GM12878 (cell line): ENCODE measurements at regions not wholly inside any gene's neighbourhood (a gene's known extent, or its start where the extent isn't known, plus 50 kb on each side); places are given as distances from the start of the nearest gene placed in this dataset.

Source experiments
- ATAC-seq: fragments of 200-7000 bp; cut with Tn5 transposase; 3 replicates; pipeline ENCODE4 v1.9.1; 2020; ENCODE audit warnings: mild to moderate bottlenecking, moderate library complexity
- BruUV-seq: library from RNA; stranded (reverse); fragments of 400-500 nt; replicated peaks from 2 replicates; lab custom pipeline; 2021; lab: Mats Ljungman, UMichigan
- CTCF ChIA-PET: fragments of 300-600 bp; sonication (Branson Sonifier 250); formaldehyde crosslinking; extraction: SDS; loops from one replicate; lab custom pipeline; 2021; ENCODE audit warnings: inconsistent platforms; lab: Yijun Ruan, JAX
- POLR2A ChIA-PET: fragments of 350-600 bp; formaldehyde crosslinking; extraction: SDS; loops from one replicate; lab custom pipeline; 2021; ENCODE audit warnings: inconsistent platforms; lab: Charles Lee
- RAD21 ChIA-PET: fragments of 300-600 bp; sonication (Branson Sonifier 250); formaldehyde crosslinking; loops from one replicate; lab custom pipeline; 2023; ENCODE audit warnings: antibody characterized with exemption; ENCODE audit not compliant: unreplicated experiment; lab: Charles Lee
- SMC1A ChIA-PET: fragments of 300-600 bp; sonication (Branson Sonifier 250); formaldehyde crosslinking; loops from one replicate; lab custom pipeline; 2023; ENCODE audit not compliant: unreplicated experiment, uncharacterized antibody; lab: Charles Lee
- DNase-seq: peaks from one replicate; pipeline ENCODE4 v3.0.0-alpha.2; 2011; ENCODE audit warnings: low read depth, low spot score
- FAIRE-seq: peaks from 3 replicates; lab custom pipeline; 2011; peaks lifted over from hg19 to GRCh38; lab: Jason Lieb, UNC
- H2AFZ ChIP-seq: 2 replicates; pipeline ENCODE4 v1.6.0; 2011; ENCODE audit warnings: low read depth, low read length, control low read depth; ENCODE audit not compliant: control insufficient read depth
- H3K27ac ChIP-seq: 2 replicates; pipeline ENCODE4 v1.5.1; 2011; ENCODE audit warnings: control low read depth; ENCODE audit not compliant: control insufficient read depth, insufficient read depth
- H3K27me3 ChIP-seq, 2 experiments: replicated peaks in 1 of 2; 2 replicates each; pipeline versions ENCODE4 v1.6.0 to v1.6.1; 2011; ENCODE audit warnings: low read length in 1 of 2; ENCODE audit not compliant: control insufficient read depth in 2 of 2, insufficient read depth in 2 of 2
- H3K36me3 ChIP-seq, 2 experiments: 2 replicates each; pipeline ENCODE4 v1.5.1; 2011; ENCODE audit warnings: low read length in 1 of 2; ENCODE audit not compliant: control insufficient read depth in 2 of 2, insufficient read depth in 2 of 2
- H3K4me1 ChIP-seq: 2 replicates; pipeline ENCODE4 v1.6.1; 2011; ENCODE audit warnings: mild to moderate bottlenecking, low read length, moderate library complexity, mixed read lengths; ENCODE audit not compliant: control insufficient read depth, insufficient read depth
- H3K4me2 ChIP-seq: 2 replicates; pipeline ENCODE4 v1.6.0; 2011; ENCODE audit warnings: control low read depth; ENCODE audit not compliant: control insufficient read depth, insufficient read depth
- H3K4me3 ChIP-seq: fragments of 200-600 bp; sonication (generic); 2 replicates; pipeline ENCODE4 v1.5.1; 2016
- H3K79me2 ChIP-seq: 2 replicates; pipeline ENCODE4 v1.6.0; 2011; ENCODE audit warnings: low read length; ENCODE audit not compliant: control insufficient read depth, insufficient read depth
- H3K9ac ChIP-seq: 2 replicates; pipeline ENCODE4 v1.8.0; 2011; ENCODE audit warnings: low read length, control low read depth, mixed read lengths; ENCODE audit not compliant: control insufficient read depth, insufficient read depth
- H3K9me3 ChIP-seq: replicated peaks from 3 replicates; pipeline ENCODE4 v1.5.1; 2011; ENCODE audit warnings: mild to moderate bottlenecking, low read length; ENCODE audit not compliant: control insufficient read depth, insufficient read depth
- H4K20me1 ChIP-seq: 2 replicates; pipeline ENCODE4 v1.6.0; 2011; ENCODE audit not compliant: control insufficient read depth, insufficient read depth
- PAX8 ChIP-seq: fragments of 450-650 bp; IDR thresholded peaks from 2 replicates; pipeline ENCODE4 v1.6.1; 2017; ENCODE audit warnings: mild to moderate bottlenecking, moderate library complexity
- SREBF1 ChIP-seq: IDR thresholded peaks from 2 replicates; pipeline ENCODE4 v1.6.1; 2012; ENCODE audit warnings: mild to moderate bottlenecking, low read length
- SREBF2 ChIP-seq: IDR thresholded peaks from 2 replicates; pipeline ENCODE4 v1.6.1; 2012; ENCODE audit warnings: mild to moderate bottlenecking, low read length
- SRF ChIP-seq, 2 experiments: IDR thresholded peaks; 2 replicates each; pipeline ENCODE4 v1.6.1; 2011; ENCODE audit warnings: low read depth in 2 of 2, low read length in 2 of 2, mild to moderate bottlenecking in 1 of 2, moderate library complexity in 1 of 2
- TCF7 ChIP-seq: IDR thresholded peaks from 2 replicates; pipeline ENCODE4 v1.6.1; 2014; ENCODE audit warnings: antibody characterized with exemption, borderline replicate concordance
- ZSCAN29 ChIP-seq: fragments of 450-650 bp; IDR thresholded peaks from 2 replicates; pipeline ENCODE4 v1.6.1; 2017; ENCODE audit warnings: mild to moderate bottlenecking, moderate library complexity
- WGBS: methylation state at CpG from one replicate; pipeline ENCODE4 v1.1.6; 2016; ENCODE audit warnings: low lambda C conversion rate; ENCODE audit not compliant: insufficient replicate concordance, insufficient coverage; ENCODE audit errors: missing lambda C conversion rate; 5-methylcytosine and 5-hydroxymethylcytosine counted together
- in situ Hi-C: fragments of 300-500 bp; cut with MboI; formaldehyde crosslinking; loops from 9 replicates; pipeline ENCODE4 v1.14.3; 2018; ENCODE audit warnings: mixed read lengths
- intact Hi-C: fragments of 100-400 bp; cut with micrococcal nuclease; formaldehyde crosslinking; loops from one replicate; pipeline ENCODE4 v1.14.2; 2022; ENCODE audit not compliant: unreplicated experiment
- TF ChIP-seq, protein P1 (sequence below): fragments of 450-650 bp; IDR thresholded peaks from 2 replicates; pipeline ENCODE4 v1.6.1; 2014; ENCODE audit warnings: mild to moderate bottlenecking
- TF ChIP-seq, protein P2 (sequence below): fragments of 450-650 bp; IDR thresholded peaks from 2 replicates; pipeline ENCODE4 v1.6.1; 2016; ENCODE audit warnings: mild to moderate bottlenecking
- TF ChIP-seq, protein P3 (sequence below): fragments of 450-650 bp; conservative IDR thresholded peaks from 2 replicates; pipeline ENCODE4 v1.6.1; 2017; ENCODE audit warnings: mild to moderate bottlenecking, moderate library complexity
- TF ChIP-seq, protein P4 (sequence below): fragments of 450-650 bp; IDR thresholded peaks from 2 replicates; pipeline ENCODE4 v1.6.1; 2017; ENCODE audit warnings: mild to moderate bottlenecking
- TF ChIP-seq, protein P5 (sequence below): IDR thresholded peaks from 2 replicates; pipeline ENCODE4 v1.6.1; 2011; ENCODE audit warnings: borderline replicate concordance, low read depth, mild to moderate bottlenecking, moderate library complexity, low read length; ENCODE audit not compliant: insufficient read depth, poor library complexity, severe bottlenecking
- TF ChIP-seq, protein P6 (sequence below): IDR thresholded peaks from 2 replicates; pipeline ENCODE4 v1.6.1; 2012; ENCODE audit warnings: mild to moderate bottlenecking, low read depth, low read length

DNA sequence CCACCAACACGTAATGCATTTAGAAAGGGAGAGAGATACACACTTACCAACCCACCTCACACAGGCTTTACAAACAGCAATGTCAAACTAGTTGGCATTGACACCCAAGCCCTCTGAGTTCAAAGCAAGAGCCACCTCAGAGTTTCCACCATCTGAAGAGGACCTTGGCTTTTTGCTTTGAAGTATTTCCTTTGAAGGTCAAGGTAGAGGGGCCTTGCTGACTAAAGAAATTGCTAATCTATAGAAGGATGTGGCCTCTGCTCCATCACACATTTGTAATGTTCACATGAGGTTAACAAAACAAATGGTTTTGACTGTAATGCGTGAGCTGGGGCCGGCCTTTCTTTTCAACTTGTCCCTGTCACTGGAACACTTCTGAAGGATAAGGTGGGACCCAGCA is 117.7 kb downstream of the POLR2M start:
- no peak for DNase-seq
- intact Hi-C loops = no loop called here
- Histone ChIP-seq H4K20me1 (no peaks in the 10 kb centered on the region), H3K4me1 (no peaks in the 10 kb centered on the region), H2AFZ (no peak overlapping the region), H3K4me2 (no peak overlapping the region), H3K9ac (no peak overlapping the region), H3K36me3 (no peaks in the 10 kb centered on the region), H3K27me3 (no peaks in the 10 kb centered on the region), H3K79me2 (no peaks in the 10 kb centered on the region), H3K9me3 (no peaks in the 10 kb centered on the region), H3K27ac (no peak overlapping the region), H3K4me3 (no peak overlapping the region)
- no peak for FAIRE-seq
- in situ Hi-C loops = no loop called here
- WGBS = 43% methylated on average over 3 of the region's 3 CpGs
- BruUV-seq = no TSS peak
- ChIA-PET RAD21 (no interaction called here), POLR2A (no interaction called here), CTCF (interaction anchor here (1.2 to 1.5 kb wide), 2 partner anchors 36 to 246 kb away, joined by 3 to 4 read pairs; no protein-coding TSS in a partner anchor), SMC1A (no interaction called here)
- no peak for ATAC-seq
- TF ChIP-seq, protein P1, sequence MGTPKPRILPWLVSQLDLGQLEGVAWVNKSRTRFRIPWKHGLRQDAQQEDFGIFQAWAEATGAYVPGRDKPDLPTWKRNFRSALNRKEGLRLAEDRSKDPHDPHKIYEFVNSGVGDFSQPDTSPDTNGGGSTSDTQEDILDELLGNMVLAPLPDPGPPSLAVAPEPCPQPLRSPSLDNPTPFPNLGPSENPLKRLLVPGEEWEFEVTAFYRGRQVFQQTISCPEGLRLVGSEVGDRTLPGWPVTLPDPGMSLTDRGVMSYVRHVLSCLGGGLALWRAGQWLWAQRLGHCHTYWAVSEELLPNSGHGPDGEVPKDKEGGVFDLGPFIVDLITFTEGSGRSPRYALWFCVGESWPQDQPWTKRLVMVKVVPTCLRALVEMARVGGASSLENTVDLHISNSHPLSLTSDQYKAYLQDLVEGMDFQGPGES = no peak
- TF ChIP-seq, protein P2, sequence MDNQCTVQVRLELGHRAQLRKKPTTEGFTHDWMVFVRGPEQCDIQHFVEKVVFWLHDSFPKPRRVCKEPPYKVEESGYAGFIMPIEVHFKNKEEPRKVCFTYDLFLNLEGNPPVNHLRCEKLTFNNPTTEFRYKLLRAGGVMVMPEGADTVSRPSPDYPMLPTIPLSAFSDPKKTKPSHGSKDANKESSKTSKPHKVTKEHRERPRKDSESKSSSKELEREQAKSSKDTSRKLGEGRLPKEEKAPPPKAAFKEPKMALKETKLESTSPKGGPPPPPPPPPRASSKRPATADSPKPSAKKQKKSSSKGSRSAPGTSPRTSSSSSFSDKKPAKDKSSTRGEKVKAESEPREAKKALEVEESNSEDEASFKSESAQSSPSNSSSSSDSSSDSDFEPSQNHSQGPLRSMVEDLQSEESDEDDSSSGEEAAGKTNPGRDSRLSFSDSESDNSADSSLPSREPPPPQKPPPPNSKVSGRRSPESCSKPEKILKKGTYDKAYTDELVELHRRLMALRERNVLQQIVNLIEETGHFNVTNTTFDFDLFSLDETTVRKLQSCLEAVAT = no peak
- TF ChIP-seq, protein P3, sequence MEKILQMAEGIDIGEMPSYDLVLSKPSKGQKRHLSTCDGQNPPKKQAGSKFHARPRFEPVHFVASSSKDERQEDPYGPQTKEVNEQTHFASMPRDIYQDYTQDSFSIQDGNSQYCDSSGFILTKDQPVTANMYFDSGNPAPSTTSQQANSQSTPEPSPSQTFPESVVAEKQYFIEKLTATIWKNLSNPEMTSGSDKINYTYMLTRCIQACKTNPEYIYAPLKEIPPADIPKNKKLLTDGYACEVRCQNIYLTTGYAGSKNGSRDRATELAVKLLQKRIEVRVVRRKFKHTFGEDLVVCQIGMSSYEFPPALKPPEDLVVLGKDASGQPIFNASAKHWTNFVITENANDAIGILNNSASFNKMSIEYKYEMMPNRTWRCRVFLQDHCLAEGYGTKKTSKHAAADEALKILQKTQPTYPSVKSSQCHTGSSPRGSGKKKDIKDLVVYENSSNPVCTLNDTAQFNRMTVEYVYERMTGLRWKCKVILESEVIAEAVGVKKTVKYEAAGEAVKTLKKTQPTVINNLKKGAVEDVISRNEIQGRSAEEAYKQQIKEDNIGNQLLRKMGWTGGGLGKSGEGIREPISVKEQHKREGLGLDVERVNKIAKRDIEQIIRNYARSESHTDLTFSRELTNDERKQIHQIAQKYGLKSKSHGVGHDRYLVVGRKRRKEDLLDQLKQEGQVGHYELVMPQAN = no peak
- TF ChIP-seq ZSCAN29 = no peak
- TF ChIP-seq PAX8 = no peak
- TF ChIP-seq, protein P4, sequence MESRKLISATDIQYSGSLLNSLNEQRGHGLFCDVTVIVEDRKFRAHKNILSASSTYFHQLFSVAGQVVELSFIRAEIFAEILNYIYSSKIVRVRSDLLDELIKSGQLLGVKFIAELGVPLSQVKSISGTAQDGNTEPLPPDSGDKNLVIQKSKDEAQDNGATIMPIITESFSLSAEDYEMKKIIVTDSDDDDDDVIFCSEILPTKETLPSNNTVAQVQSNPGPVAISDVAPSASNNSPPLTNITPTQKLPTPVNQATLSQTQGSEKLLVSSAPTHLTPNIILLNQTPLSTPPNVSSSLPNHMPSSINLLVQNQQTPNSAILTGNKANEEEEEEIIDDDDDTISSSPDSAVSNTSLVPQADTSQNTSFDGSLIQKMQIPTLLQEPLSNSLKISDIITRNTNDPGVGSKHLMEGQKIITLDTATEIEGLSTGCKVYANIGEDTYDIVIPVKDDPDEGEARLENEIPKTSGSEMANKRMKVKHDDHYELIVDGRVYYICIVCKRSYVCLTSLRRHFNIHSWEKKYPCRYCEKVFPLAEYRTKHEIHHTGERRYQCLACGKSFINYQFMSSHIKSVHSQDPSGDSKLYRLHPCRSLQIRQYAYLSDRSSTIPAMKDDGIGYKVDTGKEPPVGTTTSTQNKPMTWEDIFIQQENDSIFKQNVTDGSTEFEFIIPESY = no peak
- TF ChIP-seq, protein P5, sequence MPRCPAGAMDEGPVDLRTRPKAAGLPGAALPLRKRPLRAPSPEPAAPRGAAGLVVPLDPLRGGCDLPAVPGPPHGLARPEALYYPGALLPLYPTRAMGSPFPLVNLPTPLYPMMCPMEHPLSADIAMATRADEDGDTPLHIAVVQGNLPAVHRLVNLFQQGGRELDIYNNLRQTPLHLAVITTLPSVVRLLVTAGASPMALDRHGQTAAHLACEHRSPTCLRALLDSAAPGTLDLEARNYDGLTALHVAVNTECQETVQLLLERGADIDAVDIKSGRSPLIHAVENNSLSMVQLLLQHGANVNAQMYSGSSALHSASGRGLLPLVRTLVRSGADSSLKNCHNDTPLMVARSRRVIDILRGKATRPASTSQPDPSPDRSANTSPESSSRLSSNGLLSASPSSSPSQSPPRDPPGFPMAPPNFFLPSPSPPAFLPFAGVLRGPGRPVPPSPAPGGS = no peak
- TF ChIP-seq TCF7 = no peak
- TF ChIP-seq SREBF2 = no peak
- no peak for TF ChIP-seq SREBF1
- no peak for TF ChIP-seq SRF (IDR thresholded peaks at IDR 0.05; ENCODE audit: low read depth in 2 of 2, low read length in 2 of 2)
- TF ChIP-seq, protein P6, sequence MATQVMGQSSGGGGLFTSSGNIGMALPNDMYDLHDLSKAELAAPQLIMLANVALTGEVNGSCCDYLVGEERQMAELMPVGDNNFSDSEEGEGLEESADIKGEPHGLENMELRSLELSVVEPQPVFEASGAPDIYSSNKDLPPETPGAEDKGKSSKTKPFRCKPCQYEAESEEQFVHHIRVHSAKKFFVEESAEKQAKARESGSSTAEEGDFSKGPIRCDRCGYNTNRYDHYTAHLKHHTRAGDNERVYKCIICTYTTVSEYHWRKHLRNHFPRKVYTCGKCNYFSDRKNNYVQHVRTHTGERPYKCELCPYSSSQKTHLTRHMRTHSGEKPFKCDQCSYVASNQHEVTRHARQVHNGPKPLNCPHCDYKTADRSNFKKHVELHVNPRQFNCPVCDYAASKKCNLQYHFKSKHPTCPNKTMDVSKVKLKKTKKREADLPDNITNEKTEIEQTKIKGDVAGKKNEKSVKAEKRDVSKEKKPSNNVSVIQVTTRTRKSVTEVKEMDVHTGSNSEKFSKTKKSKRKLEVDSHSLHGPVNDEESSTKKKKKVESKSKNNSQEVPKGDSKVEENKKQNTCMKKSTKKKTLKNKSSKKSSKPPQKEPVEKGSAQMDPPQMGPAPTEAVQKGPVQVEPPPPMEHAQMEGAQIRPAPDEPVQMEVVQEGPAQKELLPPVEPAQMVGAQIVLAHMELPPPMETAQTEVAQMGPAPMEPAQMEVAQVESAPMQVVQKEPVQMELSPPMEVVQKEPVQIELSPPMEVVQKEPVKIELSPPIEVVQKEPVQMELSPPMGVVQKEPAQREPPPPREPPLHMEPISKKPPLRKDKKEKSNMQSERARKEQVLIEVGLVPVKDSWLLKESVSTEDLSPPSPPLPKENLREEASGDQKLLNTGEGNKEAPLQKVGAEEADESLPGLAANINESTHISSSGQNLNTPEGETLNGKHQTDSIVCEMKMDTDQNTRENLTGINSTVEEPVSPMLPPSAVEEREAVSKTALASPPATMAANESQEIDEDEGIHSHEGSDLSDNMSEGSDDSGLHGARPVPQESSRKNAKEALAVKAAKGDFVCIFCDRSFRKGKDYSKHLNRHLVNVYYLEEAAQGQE = no peak
